ENCODE measurements at regions not wholly inside any gene's neighbourhood (a gene's known extent, or its start where the extent isn't known, plus 50 kb on each side); places are given as distances from the start of the nearest gene placed in this dataset.
A peak's percentile ranks its signal among the peaks of the same experiment; 100 is the strongest.

DNA sequence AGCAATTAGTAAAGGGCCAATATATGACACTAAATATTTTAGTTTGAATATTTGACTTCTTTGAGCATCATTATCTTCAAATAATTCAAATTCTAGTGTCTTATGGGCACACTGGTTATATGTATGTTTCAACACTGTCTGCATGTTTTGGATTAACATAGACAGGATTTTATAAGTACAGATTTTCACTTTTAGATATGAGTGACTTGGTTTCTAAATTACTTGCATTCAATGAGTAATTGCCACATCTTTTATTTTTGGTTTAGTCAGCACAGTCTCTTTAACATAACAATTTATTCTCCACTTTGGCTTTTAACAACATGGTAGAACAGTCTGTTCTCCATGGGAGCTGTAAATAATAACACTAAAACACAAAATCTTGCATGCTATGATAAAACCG is 674.8 kb downstream of the TBL1XR1 start:
- Mint-ChIP-seq H3K36me3 (ENCODE audit: low read depth) (no peaks in the 10 kb centered on the region), H3K27ac (ENCODE audit: unreplicated experiment) (no peak overlapping the region), H3K4me3 (no peak overlapping the region), H3K4me1 (no peaks in the 10 kb centered on the region), H3K27me3 (ENCODE audit: low read depth) (no peaks in the 10 kb centered on the region), H3K9me3 (peaks cover 5% of the 10 kb centered on the region)
- TF ChIP-seq, protein P1, sequence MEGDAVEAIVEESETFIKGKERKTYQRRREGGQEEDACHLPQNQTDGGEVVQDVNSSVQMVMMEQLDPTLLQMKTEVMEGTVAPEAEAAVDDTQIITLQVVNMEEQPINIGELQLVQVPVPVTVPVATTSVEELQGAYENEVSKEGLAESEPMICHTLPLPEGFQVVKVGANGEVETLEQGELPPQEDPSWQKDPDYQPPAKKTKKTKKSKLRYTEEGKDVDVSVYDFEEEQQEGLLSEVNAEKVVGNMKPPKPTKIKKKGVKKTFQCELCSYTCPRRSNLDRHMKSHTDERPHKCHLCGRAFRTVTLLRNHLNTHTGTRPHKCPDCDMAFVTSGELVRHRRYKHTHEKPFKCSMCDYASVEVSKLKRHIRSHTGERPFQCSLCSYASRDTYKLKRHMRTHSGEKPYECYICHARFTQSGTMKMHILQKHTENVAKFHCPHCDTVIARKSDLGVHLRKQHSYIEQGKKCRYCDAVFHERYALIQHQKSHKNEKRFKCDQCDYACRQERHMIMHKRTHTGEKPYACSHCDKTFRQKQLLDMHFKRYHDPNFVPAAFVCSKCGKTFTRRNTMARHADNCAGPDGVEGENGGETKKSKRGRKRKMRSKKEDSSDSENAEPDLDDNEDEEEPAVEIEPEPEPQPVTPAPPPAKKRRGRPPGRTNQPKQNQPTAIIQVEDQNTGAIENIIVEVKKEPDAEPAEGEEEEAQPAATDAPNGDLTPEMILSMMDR (conservative IDR thresholded peaks at IDR 0.05) = no peak
- no peak for DNase-seq (ENCODE audit: low read depth, low spot score)

DNA sequence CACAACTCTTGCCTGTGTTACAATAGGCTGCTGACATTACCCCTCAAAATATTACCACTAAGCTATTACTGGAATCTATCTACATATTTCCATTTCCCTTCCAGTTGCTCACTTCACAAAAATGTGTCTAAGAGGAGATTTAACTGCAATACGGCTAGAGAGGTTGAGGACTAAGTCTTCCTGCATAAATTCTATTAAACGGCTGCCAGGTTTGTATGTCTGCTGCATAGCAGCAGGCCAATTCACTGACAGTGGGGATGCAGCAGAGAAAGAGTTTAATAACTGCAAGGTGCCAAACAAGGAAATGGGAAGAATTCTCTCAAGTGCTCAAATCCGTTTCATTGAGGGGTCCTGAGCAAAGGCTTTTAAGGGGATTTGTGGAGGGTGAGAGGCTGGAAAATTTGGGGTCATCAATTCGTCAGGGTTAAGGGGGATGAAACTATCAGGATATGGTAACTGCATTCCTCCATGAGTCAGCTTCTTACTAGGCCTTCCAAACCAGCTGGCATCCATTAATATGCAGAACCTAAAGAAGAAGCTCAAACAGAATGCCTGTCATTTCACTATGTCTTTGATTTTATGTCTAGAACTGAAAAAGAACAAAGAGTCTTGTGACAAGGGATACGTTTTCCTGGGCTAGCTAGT is 675.6 kb downstream of the TBL1XR1 start:
- no peak overlapping the region for H3K4me3 Mint-ChIP-seq
- H3K4me1 Mint-ChIP-seq = no peaks in the 10 kb centered on the region
- TF ChIP-seq, protein P1 (conservative IDR thresholded peaks at IDR 0.05) = no peak
- no peaks in the 10 kb centered on the region for H3K27me3 Mint-ChIP-seq (ENCODE audit: low read depth)
- H3K27ac Mint-ChIP-seq (ENCODE audit: unreplicated experiment) = no peak overlapping the region
- no peak for DNase-seq (ENCODE audit: low read depth, low spot score)
- peaks cover 8% of the 10 kb centered on the region for H3K9me3 Mint-ChIP-seq
- H3K36me3 Mint-ChIP-seq (ENCODE audit: low read depth) = no peaks in the 10 kb centered on the region

DNA sequence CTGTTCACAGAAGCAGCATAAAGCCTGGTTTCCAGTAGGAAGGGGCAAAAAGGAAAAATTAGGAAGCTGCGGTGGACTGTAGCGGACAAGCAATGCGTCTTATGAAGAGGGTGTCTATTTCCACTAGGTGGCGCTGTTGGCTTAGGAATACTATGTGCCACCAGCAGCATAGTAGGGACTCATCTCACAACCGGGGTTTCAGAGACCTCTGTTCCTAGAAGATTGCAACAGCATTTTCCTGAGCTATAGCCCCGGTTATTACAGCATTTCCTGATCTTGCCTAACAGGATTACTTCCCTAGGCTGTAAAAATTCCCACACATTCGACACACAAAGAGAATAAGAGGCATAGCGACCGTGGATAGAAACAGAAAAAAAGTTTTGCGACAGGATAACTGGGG is 683.0 kb downstream of the TBL1XR1 start:
- no peak overlapping the region for H3K27ac Mint-ChIP-seq (ENCODE audit: unreplicated experiment)
- TF ChIP-seq, protein P1 (conservative IDR thresholded peaks at IDR 0.05) = peak; percentile 52

DNA sequence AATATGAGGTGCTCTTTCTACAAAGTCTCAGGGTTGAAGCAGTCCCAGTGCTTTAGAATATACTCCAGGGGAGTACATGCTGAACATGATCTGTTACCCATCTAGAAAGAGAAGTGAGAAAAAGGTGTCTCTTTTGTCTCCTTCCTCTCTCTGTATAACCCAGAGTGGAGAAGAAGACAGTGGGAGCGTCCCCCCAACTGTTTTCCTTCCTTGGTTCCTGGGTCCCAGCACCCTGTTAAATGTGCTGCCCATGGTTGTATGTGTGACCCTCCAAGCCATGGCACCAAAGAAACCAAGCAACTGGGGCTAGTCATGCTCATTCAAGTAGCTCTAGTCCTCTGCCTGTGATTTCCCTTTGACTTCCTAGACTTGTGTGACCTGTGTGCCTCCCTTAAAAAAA is 683.7 kb downstream of the TBL1XR1 start:
- Mint-ChIP-seq H3K36me3 (ENCODE audit: low read depth) (peaks cover 16% of the 10 kb centered on the region), H3K27ac (ENCODE audit: unreplicated experiment) (no peak overlapping the region), H3K9me3 (peaks cover 19% of the 10 kb centered on the region), H3K4me3 (no peak overlapping the region), H3K27me3 (ENCODE audit: low read depth) (no peaks in the 10 kb centered on the region), H3K4me1 (no peaks in the 10 kb centered on the region)
- TF ChIP-seq, protein P1 (conservative IDR thresholded peaks at IDR 0.05) = no peak
- DNase-seq (ENCODE audit: low read depth, low spot score) = peak; percentile 8

More for the DNA sequence above, 683.0 kb downstream of the TBL1XR1 start:
- H3K9me3 Mint-ChIP-seq = peaks cover 19% of the 10 kb centered on the region
- H3K36me3 Mint-ChIP-seq (ENCODE audit: low read depth) = peaks cover 16% of the 10 kb centered on the region
- H3K27me3 Mint-ChIP-seq (ENCODE audit: low read depth) = no peaks in the 10 kb centered on the region
- no peak for DNase-seq (ENCODE audit: low read depth, low spot score)
- H3K4me1 Mint-ChIP-seq = no peaks in the 10 kb centered on the region
- H3K4me3 Mint-ChIP-seq = no peak overlapping the region

DNA sequence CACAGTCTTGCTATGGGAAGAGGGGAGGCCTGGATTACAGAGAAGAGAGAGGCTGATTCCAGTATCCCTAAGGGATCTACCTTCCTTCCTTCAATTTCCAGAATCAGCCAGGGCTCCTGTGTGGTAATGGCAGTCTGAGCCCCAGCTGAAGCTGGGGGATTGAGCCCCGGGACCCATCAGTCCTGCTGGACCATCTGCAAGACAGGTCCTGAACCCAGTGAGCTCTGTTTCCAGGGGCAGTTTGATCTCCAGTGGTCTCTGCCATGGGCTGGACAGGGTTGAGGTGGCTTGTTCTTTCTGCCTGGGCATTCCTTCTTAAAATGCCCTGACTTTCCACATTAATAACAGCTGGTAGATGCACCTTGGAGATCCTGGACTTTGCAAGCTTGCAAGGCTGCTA is 685.2 kb downstream of the TBL1XR1 start:
- H3K36me3 Mint-ChIP-seq (ENCODE audit: low read depth) = peaks cover 16% of the 10 kb centered on the region
- H3K4me3 Mint-ChIP-seq = no peak overlapping the region
- no peaks in the 10 kb centered on the region for H3K27me3 Mint-ChIP-seq (ENCODE audit: low read depth)
- H3K9me3 Mint-ChIP-seq = peaks cover 21% of the 10 kb centered on the region
- DNase-seq (ENCODE audit: low read depth, low spot score) = no peak
- H3K4me1 Mint-ChIP-seq = no peaks in the 10 kb centered on the region
- no peak overlapping the region for H3K27ac Mint-ChIP-seq (ENCODE audit: unreplicated experiment)
- TF ChIP-seq, protein P1 (conservative IDR thresholded peaks at IDR 0.05) = no peak

Measured in neural crest cell (in vitro differentiated cells).